Right lobe of liver (tissue), 6 donors: ENCODE measurements at regions not wholly inside any gene's neighbourhood (a gene's known extent, or its start where the extent isn't known, plus 50 kb on each side); places are given as distances from the start of the nearest gene placed in this dataset.

Experiments used
- ATAC-seq, 4 donors: fragments of 200-7000 bp; cut with Tn5 transposase; one replicate each; pipeline ENCODE4 v1.9.1; 2020; ENCODE audit warnings: mild to moderate bottlenecking in 4 of 4, moderate library complexity in 4 of 4
- DNase-seq, 3 donors: peaks; one replicate each; pipeline ENCODE4 v3.0.0-alpha.2; 2020
- H3K27ac ChIP-seq, 3 donors: fragments of 200-600 bp; one replicate each; pipeline ENCODE4 v1.8.0; 2022
- H3K27me3 ChIP-seq, 2 donors: fragments of 200-600 bp; one replicate each; pipeline ENCODE4 v1.8.0; 2022
- H3K36me3 ChIP-seq, 4 donors: fragments of 200-600 bp; sonication (generic) in 1 of 4; one replicate each; pipeline versions ENCODE4 v1.5.1 to v1.8.0; 2017 to 2022; ENCODE audit warnings: control low read depth in 1 of 4
- H3K4me1 ChIP-seq, 4 donors: fragments of 200-600 bp; sonication (generic) in 1 of 4; one replicate each; pipeline versions ENCODE4 v1.5.1 to v1.8.0; 2017 to 2022; ENCODE audit warnings: control low read depth in 1 of 4
- H3K4me3 ChIP-seq, 3 donors: fragments of 200-600 bp; one replicate each; pipeline ENCODE4 v1.8.0; 2022
- H3K9me3 ChIP-seq, 4 donors: fragments of 200-600 bp; sonication (generic) in 1 of 4; one replicate each; pipeline versions ENCODE4 v1.5.1 to v1.8.0; 2017 to 2022; ENCODE audit warnings: control low read depth in 1 of 4
- POLR2A ChIP-seq: fragments of 450-650 bp; IDR thresholded peaks from one replicate; pipeline ENCODE4 v1.6.1; 2017; ENCODE audit warnings: antibody characterized with exemption, mild to moderate bottlenecking
- WGBS: methylation state at CpG from one replicate; pipeline ENCODE4 v1.1.6; 2018; ENCODE audit warnings: low coverage, low lambda C conversion rate; ENCODE audit not compliant: insufficient coverage; ENCODE audit errors: missing lambda C conversion rate; 5-methylcytosine and 5-hydroxymethylcytosine counted together
- intact Hi-C, 2 donors: fragments of 100-400 bp; cut with DNase I; formaldehyde crosslinking; loops; one replicate each; pipeline versions ENCODE4 v1.11.2 to v1.14.1; 2022
- TF ChIP-seq, protein P1 (sequence below), 4 donors: fragments of 200-600 bp in 3 of 4; fragments of 450-650 bp in 1 of 4; IDR thresholded peaks; one replicate each; pipeline versions ENCODE4 v1.5.1 to v1.8.0; 2016 to 2022; ENCODE audit warnings: antibody characterized with exemption in 4 of 4, mild to moderate bottlenecking in 2 of 4
- donor health status: DM: no; HTN: yes; CAD: no.
- donor health status: DM: no; HTN: no; CAD: no.
- donor health status: DM: no; HTN: no; CAD: no.
- donor health status: DM: no; HTN: yes; CAD: no.
- donor health status: DM: no; HTN: yes; CAD: no.

DNA sequence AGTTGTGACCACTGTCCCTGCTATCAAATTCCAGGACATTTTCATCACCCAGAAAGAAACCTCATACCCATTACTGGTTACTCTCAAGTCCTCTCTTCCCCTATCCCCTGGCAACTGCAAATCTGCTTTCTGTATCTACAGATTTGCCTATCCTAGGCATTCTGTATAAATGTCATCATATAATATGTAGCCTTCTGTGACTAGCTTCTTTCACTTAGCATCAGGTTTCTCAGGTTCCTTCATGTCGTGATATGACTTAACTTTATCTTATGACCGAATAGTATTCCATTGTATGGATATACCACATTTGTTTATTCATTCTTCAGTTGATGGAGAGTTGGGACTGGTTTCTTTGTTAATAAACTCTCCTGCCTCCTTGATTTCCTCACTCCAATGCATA lies 60.5 kb downstream of the PMAIP1 start:
- intact Hi-C loops = no loop called here
- 53% methylated on average over 2 of the region's 2 CpGs for WGBS
- DNase-seq = no peak
- H3K4me1 ChIP-seq = no peaks in the 10 kb centered on the region
- no peaks in the 10 kb centered on the region for H3K9me3 ChIP-seq
- no peak for TF ChIP-seq POLR2A
- TF ChIP-seq, protein P1, sequence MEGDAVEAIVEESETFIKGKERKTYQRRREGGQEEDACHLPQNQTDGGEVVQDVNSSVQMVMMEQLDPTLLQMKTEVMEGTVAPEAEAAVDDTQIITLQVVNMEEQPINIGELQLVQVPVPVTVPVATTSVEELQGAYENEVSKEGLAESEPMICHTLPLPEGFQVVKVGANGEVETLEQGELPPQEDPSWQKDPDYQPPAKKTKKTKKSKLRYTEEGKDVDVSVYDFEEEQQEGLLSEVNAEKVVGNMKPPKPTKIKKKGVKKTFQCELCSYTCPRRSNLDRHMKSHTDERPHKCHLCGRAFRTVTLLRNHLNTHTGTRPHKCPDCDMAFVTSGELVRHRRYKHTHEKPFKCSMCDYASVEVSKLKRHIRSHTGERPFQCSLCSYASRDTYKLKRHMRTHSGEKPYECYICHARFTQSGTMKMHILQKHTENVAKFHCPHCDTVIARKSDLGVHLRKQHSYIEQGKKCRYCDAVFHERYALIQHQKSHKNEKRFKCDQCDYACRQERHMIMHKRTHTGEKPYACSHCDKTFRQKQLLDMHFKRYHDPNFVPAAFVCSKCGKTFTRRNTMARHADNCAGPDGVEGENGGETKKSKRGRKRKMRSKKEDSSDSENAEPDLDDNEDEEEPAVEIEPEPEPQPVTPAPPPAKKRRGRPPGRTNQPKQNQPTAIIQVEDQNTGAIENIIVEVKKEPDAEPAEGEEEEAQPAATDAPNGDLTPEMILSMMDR (IDR thresholded peaks at IDR 0.05) = no peak
- H3K4me3 ChIP-seq = no peak overlapping the region
- H3K27me3 ChIP-seq = no peaks in the 10 kb centered on the region
- no peak overlapping the region for H3K27ac ChIP-seq
- no peaks in the 10 kb centered on the region for H3K36me3 ChIP-seq
- ATAC-seq = no peak

DNA sequence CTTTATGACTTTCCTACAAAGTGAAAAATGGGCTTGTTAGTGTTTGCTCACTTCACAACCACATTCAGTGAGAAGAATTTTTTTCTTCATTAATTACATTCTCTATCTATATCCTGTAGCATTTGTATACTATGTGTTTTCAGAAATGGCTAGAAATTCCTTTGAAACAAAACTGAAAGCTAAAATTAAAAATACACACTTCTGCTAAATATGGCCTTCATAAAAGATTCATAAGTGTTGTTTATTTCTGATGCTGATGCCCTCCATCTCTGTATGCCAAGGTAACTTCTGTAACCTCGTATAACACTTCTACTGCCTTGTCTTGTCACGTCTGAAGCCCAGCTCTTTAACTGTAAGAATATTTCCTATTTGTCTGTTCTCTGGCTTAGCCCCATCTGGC lies 59.8 kb downstream of the PMAIP1 start:
- TF ChIP-seq POLR2A = no peak
- TF ChIP-seq, protein P1 (IDR thresholded peaks at IDR 0.05) = no peak
- 60% methylated on average over 2 of the region's 2 CpGs for WGBS
- intact Hi-C loops = no loop called here
- H3K36me3 ChIP-seq = no peaks in the 10 kb centered on the region
- H3K4me3 ChIP-seq = no peak overlapping the region
- no peaks in the 10 kb centered on the region for H3K27me3 ChIP-seq
- no peak overlapping the region for H3K27ac ChIP-seq
- H3K4me1 ChIP-seq = no peaks in the 10 kb centered on the region
- no peaks in the 10 kb centered on the region for H3K9me3 ChIP-seq
- DNase-seq (no peak), ATAC-seq (no peak)

DNA sequence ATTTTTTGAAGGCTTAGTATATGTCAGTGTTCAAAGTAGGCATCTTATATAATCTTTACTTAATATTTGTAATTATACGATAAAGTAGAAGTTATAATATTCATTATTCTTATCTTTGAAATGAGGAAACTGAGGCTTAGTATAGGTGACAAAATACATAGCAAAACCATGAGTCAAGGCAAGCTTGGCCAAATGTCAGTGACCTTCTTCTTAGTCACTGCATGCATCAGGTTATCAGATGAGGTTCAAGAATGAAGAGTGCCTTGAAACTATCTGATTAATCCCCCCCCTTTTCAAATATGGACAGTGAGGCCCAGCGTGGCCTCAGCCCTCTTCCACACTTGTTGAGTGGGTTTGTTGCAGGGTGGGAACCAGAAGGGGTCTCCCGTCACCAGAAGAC lies 59.3 kb downstream of the PMAIP1 start:
- Histone ChIP-seq H3K9me3 (no peaks in the 10 kb centered on the region), H3K4me1 (no peaks in the 10 kb centered on the region), H3K27ac (no peak overlapping the region), H3K27me3 (no peaks in the 10 kb centered on the region), H3K4me3 (no peak overlapping the region), H3K36me3 (no peaks in the 10 kb centered on the region)
- intact Hi-C loops = no loop called here
- WGBS = 68% methylated on average over 3 of the region's 3 CpGs
- no peak for ATAC-seq
- TF ChIP-seq POLR2A = no peak
- TF ChIP-seq, protein P1 (IDR thresholded peaks at IDR 0.05) = no peak
- DNase-seq = no peak

DNA sequence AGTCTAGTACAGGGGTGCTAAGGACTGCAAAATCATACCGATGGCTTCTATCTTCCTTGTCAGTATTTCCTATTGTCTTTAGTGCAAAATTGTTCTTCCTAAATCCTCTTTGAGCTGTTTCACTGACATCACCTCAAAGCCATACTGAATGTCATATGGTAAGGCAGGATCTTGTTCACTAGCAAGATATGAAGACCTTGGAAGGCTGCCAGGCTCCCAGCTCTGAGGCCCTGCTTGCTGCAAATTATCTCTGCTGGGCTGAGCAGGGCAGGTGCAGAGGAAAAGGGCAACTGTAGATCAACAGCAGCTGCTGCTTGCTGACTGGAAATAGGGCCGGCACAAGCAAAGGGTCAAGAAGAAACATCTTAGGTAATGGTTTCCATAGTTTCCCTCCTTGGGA lies 58.2 kb downstream of the PMAIP1 start:
- H3K27me3 ChIP-seq = no peaks in the 10 kb centered on the region
- intact Hi-C loops = no loop called here
- no peaks in the 10 kb centered on the region for H3K4me1 ChIP-seq
- ATAC-seq (no peak), DNase-seq (peak in 1 of 3 donors; percentile 30)
- H3K4me3 ChIP-seq = no peak overlapping the region
- TF ChIP-seq POLR2A = no peak
- TF ChIP-seq, protein P1 (IDR thresholded peaks at IDR 0.05) = no peak
- H3K36me3 ChIP-seq = no peaks in the 10 kb centered on the region
- WGBS = 18% methylated on average over 2 of the region's 2 CpGs
- H3K9me3 ChIP-seq = no peaks in the 10 kb centered on the region
- no peak overlapping the region for H3K27ac ChIP-seq

DNA sequence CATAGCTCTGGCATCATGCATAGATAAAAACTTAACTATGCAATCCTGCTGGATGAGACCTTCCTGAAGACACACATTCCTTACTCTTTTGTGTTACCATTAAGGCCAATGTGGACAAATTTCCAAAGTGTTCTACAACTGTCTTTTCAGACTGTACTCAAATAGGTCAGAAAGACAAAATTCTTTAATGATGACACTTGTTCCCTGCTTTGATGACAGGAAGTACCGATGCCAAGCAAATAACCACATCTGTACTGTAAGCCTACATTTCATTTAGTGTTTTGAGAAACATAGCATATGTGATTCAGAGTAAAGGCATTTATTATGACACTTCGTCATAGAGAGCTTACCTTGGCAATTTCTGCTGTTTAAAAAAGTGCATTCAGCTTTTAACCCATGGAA lies 55.0 kb downstream of the PMAIP1 start:
- intact Hi-C loops = no loop called here
- Histone ChIP-seq H3K36me3 (no peaks in the 10 kb centered on the region), H3K4me1 (no peaks in the 10 kb centered on the region), H3K4me3 (no peak overlapping the region), H3K27ac (no peak overlapping the region), H3K9me3 (no peaks in the 10 kb centered on the region), H3K27me3 (no peaks in the 10 kb centered on the region)
- DNase-seq = no peak
- TF ChIP-seq, protein P1 (IDR thresholded peaks at IDR 0.05) = no peak
- no peak for TF ChIP-seq POLR2A
- 69% methylated on average over 2 of the region's 2 CpGs for WGBS
- ATAC-seq = no peak
